Transverse colon (tissue), 4 donors: ENCODE measurements at regions not wholly inside any gene's neighbourhood (a gene's known extent, or its start where the extent isn't known, plus 50 kb on each side); places are given as distances from the start of the nearest gene placed in this dataset.

ENCODE experiments used
- DNase-seq: peaks from one replicate; pipeline ENCODE4 v3.0.0-alpha.2; 2019
- H3K27ac ChIP-seq, 4 donors: fragments of 200-600 bp; sonication (generic); 2 replicates each; pipeline ENCODE4 v1.5.1; 2016 to 2018; ENCODE audit warnings: inconsistent platforms in 4 of 4
- H3K27me3 ChIP-seq: fragments of 200-600 bp; sonication (generic); 2 replicates; pipeline ENCODE4 v1.5.1; 2017; ENCODE audit warnings: inconsistent platforms
- H3K36me3 ChIP-seq, 4 donors: fragments of 200-600 bp; sonication (generic); 2 replicates each; pipeline ENCODE4 v1.5.1; 2017 to 2019; ENCODE audit warnings: inconsistent platforms in 4 of 4
- H3K4me1 ChIP-seq, 4 donors: fragments of 200-600 bp; sonication (generic); 2 replicates each; pipeline ENCODE4 v1.5.1; 2017 to 2020; ENCODE audit warnings: inconsistent platforms in 4 of 4
- H3K4me3 ChIP-seq, 4 donors: fragments of 200-600 bp; sonication (generic); 1 replicate in 1 of 4; 2 replicates in 3 of 4; pipeline versions ENCODE4 v1.5.1 to v1.6.1; 2017 to 2019; ENCODE audit warnings: inconsistent platforms in 4 of 4
- H3K9me3 ChIP-seq, 2 donors: fragments of 200-600 bp; sonication (generic); 2 replicates each; pipeline ENCODE4 v1.5.1; 2017 to 2019; ENCODE audit warnings: inconsistent platforms in 2 of 2
- CTCF ChIP-seq, 5 experiments: fragments of 200-600 bp in 3 of 5; fragments of 450-650 bp in 2 of 5; sonication (generic) in 3 of 5; IDR thresholded peaks; 1 replicate in 2 of 5; 2 replicates in 3 of 5; pipeline ENCODE4 v1.5.1; 2016 to 2017; ENCODE audit warnings: antibody characterized with exemption in 5 of 5, inconsistent platforms in 3 of 5, mild to moderate bottlenecking in 2 of 5, moderate library complexity in 1 of 5
- EP300 ChIP-seq: sonication (generic); formaldehyde crosslinking; IDR thresholded peaks from one replicate; pipeline ENCODE4 v1.6.1; 2017; ENCODE audit warnings: antibody characterized with exemption, low read depth
- POLR2A ChIP-seq: fragments of 450-650 bp; IDR thresholded peaks from one replicate; pipeline ENCODE4 v1.6.1; 2016; ENCODE audit warnings: antibody characterized with exemption, mild to moderate bottlenecking, moderate library complexity
- POLR2AphosphoS5 ChIP-seq, 3 donors: sonication (generic); formaldehyde crosslinking; IDR thresholded peaks; one replicate each; pipeline ENCODE4 v1.6.1; 2016; ENCODE audit warnings: antibody characterized with exemption in 3 of 3
- WGBS, 2 donors: methylation state at CpG; one replicate each; pipeline ENCODE4 v1.1.5; 2018; ENCODE audit warnings: low coverage in 1 of 2; 5-methylcytosine and 5-hydroxymethylcytosine counted together
- in situ Hi-C, 4 donors: fragments of 200-750 bp; cut with MboI; loops; one replicate each; pipeline versions ENCODE4 v1.15.0 to v1.15.1; 2017; ENCODE audit warnings: low sequenced_read_pairs in 3 of 4, low pct_ligation_motif_present in 1 of 4, low pct_unique_long_range_greater_than_20kb in 1 of 4
- intact Hi-C: fragments of 100-400 bp; cut with DNase I; formaldehyde crosslinking; loops from one replicate; pipeline ENCODE4 v1.15.1; 2023; ENCODE audit warnings: low total_unique reads

GRCh38 chr2:217512728-217513127 is 490.1 kb downstream of the TNS1 start:
- Histone ChIP-seq H3K4me3 (no peak overlapping the region), H3K27me3 (no peaks in the 10 kb centered on the region), H3K27ac (no peak overlapping the region), H3K4me1 (peaks cover 0 to 9% (median 2%) of the 10 kb centered on the region in 4 donors), H3K36me3 (no peaks in the 10 kb centered on the region), H3K9me3 (no peaks in the 10 kb centered on the region)
- 80 to 81% methylated on average over 4 of the region's 4 CpGs for WGBS, 2 donors
- no peak for TF ChIP-seq EP300
- TF ChIP-seq POLR2AphosphoS5 (IDR thresholded peaks at IDR 0.05) = no peak
- no peak for TF ChIP-seq POLR2A
- TF ChIP-seq CTCF (IDR thresholded peaks at IDR 0.05) = no peak
- in situ Hi-C loops = loop anchor here (10.0 to 25.0 kb wide), 4 partner anchors 202 to 828 kb away; partner anchors contain the start of gene IGFBP5 (in 3 of the 4)
- intact Hi-C loops = loop anchor here (2.0 to 10.0 kb wide), 3 partner anchors 192 to 814 kb away; no protein-coding TSS in a partner anchor
- no peak for DNase-seq

- H3K4me3 ChIP-seq = no peak overlapping the region
- H3K27me3 ChIP-seq = no peaks in the 10 kb centered on the region
These were observed 490.5 kb downstream of the TNS1 start for GRCh38 chr2:217512259-217512658.

GRCh38 chr2:217511850-217512249 is 490.9 kb downstream of the TNS1 start:
- intact Hi-C loops = loop anchor here (2.0 to 10.0 kb wide), 3 partner anchors 193 to 813 kb away; no protein-coding TSS in a partner anchor
- TF ChIP-seq POLR2A (no peak), CTCF (IDR thresholded peaks at IDR 0.05) (no peak), EP300 (no peak), POLR2AphosphoS5 (IDR thresholded peaks at IDR 0.05) (no peak)
- in situ Hi-C loops = loop anchor here (10.0 to 25.0 kb wide), 4 partner anchors 203 to 827 kb away; partner anchors contain the start of gene IGFBP5 (in 3 of the 4)

More at GRCh38 chr2:217512259-217512658, 490.5 kb downstream of the TNS1 start:
- intact Hi-C loops = loop anchor here (2.0 to 10.0 kb wide), 3 partner anchors 193 to 813 kb away; no protein-coding TSS in a partner anchor
- DNase-seq = no peak
- peaks cover 0 to 9% (median 2%) of the 10 kb centered on the region in 4 donors for H3K4me1 ChIP-seq
- H3K36me3 ChIP-seq = no peaks in the 10 kb centered on the region
- no peak for TF ChIP-seq POLR2AphosphoS5 (IDR thresholded peaks at IDR 0.05)
- TF ChIP-seq EP300 = no peak
- no peak overlapping the region for H3K27ac ChIP-seq
- in situ Hi-C loops = loop anchor here (10.0 to 25.0 kb wide), 4 partner anchors 203 to 827 kb away; partner anchors contain the start of gene IGFBP5 (in 3 of the 4)
- 17 to 33% methylated on average over 1 of the region's 1 CpG for WGBS, 2 donors
- no peaks in the 10 kb centered on the region for H3K9me3 ChIP-seq

GRCh38 chr2:217510771-217511291 is 492.0 kb downstream of the TNS1 start:
- Histone ChIP-seq H3K4me1 (peaks cover 0 to 9% (median 2%) of the 10 kb centered on the region in 4 donors), H3K27me3 (no peaks in the 10 kb centered on the region), H3K4me3 (no peak overlapping the region), H3K27ac (no peak overlapping the region), H3K36me3 (no peaks in the 10 kb centered on the region), H3K9me3 (no peaks in the 10 kb centered on the region)
- TF ChIP-seq POLR2AphosphoS5 (IDR thresholded peaks at IDR 0.05) (peak in 1 of 3 donors; percentile 12), EP300 (no peak), POLR2A (no peak), CTCF (IDR thresholded peaks at IDR 0.05) (peak; percentile 41 to 62 (median 51))
- intact Hi-C loops (loop anchor here (10.0 kb wide), 2 partner anchors 194 to 266 kb away; no protein-coding TSS in a partner anchor), in situ Hi-C loops (loop anchor here (10.0 to 25.0 kb wide), 4 partner anchors 204 to 826 kb away; partner anchors contain the start of gene IGFBP5 (in 3 of the 4))
- peak; percentile 26 for DNase-seq
- WGBS, 2 donors = 0 to 27% methylated on average over 1 to 9 of the region's 9 CpGs

More at GRCh38 chr2:217511850-217512249, 490.9 kb downstream of the TNS1 start:
- DNase-seq = no peak
- WGBS, 2 donors = 80 to 89% methylated on average over 3 of the region's 3 CpGs
- Histone ChIP-seq H3K4me1 (peaks cover 0 to 9% (median 2%) of the 10 kb centered on the region in 4 donors), H3K4me3 (no peak overlapping the region), H3K27me3 (no peaks in the 10 kb centered on the region), H3K27ac (no peak overlapping the region), H3K36me3 (no peaks in the 10 kb centered on the region), H3K9me3 (no peaks in the 10 kb centered on the region)
